Loucy (cell line): ENCODE measurements at regions not wholly inside any gene's neighbourhood (a gene's known extent, or its start where the extent isn't known, plus 50 kb on each side); places are given as distances from the start of the nearest gene placed in this dataset.

ENCODE experiments used
- H2AFZ ChIP-seq: fragments of 200-600 bp; sonication (generic); 2 replicates; pipeline ENCODE4 v1.6.0; 2016; ENCODE audit warnings: antibody characterized with exemption, mild to moderate bottlenecking, low read length, moderate library complexity
- H3F3A ChIP-seq: fragments of 200-600 bp; 2 replicates; pipeline ENCODE4 v1.6.0; 2016; ENCODE audit warnings: antibody characterized with exemption, low read depth, mild to moderate bottlenecking
- H3K27me3 ChIP-seq: fragments of 200-600 bp; sonication (generic); 2 replicates; pipeline ENCODE4 v1.6.1; 2014; ENCODE audit warnings: low read length, mild to moderate bottlenecking; ENCODE audit not compliant: insufficient read depth, poor library complexity, severe bottlenecking
- H3K36me3 ChIP-seq: fragments of 200-600 bp; sonication (generic); 2 replicates; pipeline ENCODE4 v1.6.1; 2016; ENCODE audit warnings: low read length; ENCODE audit not compliant: insufficient read depth
- H3K4me1 ChIP-seq: fragments of 200-600 bp; sonication (generic); 2 replicates; pipeline ENCODE4 v1.5.1; 2014; ENCODE audit warnings: low read length, mild to moderate bottlenecking; ENCODE audit not compliant: insufficient read depth, poor library complexity, severe bottlenecking
- H3K4me2 ChIP-seq: fragments of 200-600 bp; sonication (generic); 2 replicates; pipeline ENCODE4 v1.6.0; 2014; ENCODE audit warnings: antibody characterized with exemption, low read length, low read depth, mild to moderate bottlenecking; ENCODE audit not compliant: poor library complexity, severe bottlenecking
- H3K4me3 ChIP-seq: fragments of 200-600 bp; sonication (generic); 2 replicates; pipeline ENCODE4 v1.5.1; 2014; ENCODE audit warnings: low read length, mild to moderate bottlenecking, mixed read lengths; ENCODE audit not compliant: poor library complexity, severe bottlenecking
- H3K79me2 ChIP-seq: fragments of 200-600 bp; sonication (generic); 2 replicates; pipeline ENCODE4 v1.6.1; 2014; ENCODE audit warnings: low read length; ENCODE audit not compliant: insufficient read depth
- H3K9ac ChIP-seq: fragments of 200-600 bp; sonication (generic); 2 replicates; pipeline ENCODE4 v1.6.0; 2014; ENCODE audit warnings: mild to moderate bottlenecking, low read depth, low read length, moderate library complexity; ENCODE audit not compliant: poor library complexity, severe bottlenecking
- H3K9me2 ChIP-seq: fragments of 200-600 bp; sonication (generic); replicated peaks from 2 replicates; pipeline ENCODE4 v1.6.1; 2016; ENCODE audit warnings: low read depth, low read length, mixed read lengths
- H3K9me3 ChIP-seq: fragments of 200-600 bp; sonication (generic); 2 replicates; pipeline ENCODE4 v1.6.1; 2014; ENCODE audit warnings: mild to moderate bottlenecking, antibody characterized with exemption, low read length, low read depth; ENCODE audit not compliant: insufficient read depth
- H4K20me1 ChIP-seq: fragments of 200-600 bp; sonication (generic); 2 replicates; pipeline ENCODE4 v1.6.0; 2014; ENCODE audit warnings: antibody characterized with exemption, low read length, mild to moderate bottlenecking; ENCODE audit not compliant: insufficient read depth, poor library complexity, severe bottlenecking
- EZH2phosphoT487 ChIP-seq: fragments of 200-600 bp; IDR thresholded peaks from 2 replicates; pipeline ENCODE4 v1.6.1; 2018; ENCODE audit warnings: antibody characterized with exemption, mild to moderate bottlenecking, moderate library complexity, borderline replicate concordance
- TF ChIP-seq, protein P1 (sequence below): fragments of 200-600 bp; sonication (generic); conservative IDR thresholded peaks from 2 replicates; pipeline ENCODE4 v1.5.1; 2014; ENCODE audit warnings: mild to moderate bottlenecking, antibody characterized with exemption, low read length

- Histone ChIP-seq H3K9me2 (no peaks in the 10 kb centered on the region), H3K36me3 (no peaks in the 10 kb centered on the region), H3K27me3 (no peaks in the 10 kb centered on the region), H2AFZ (no peak overlapping the region), H3K4me1 (no peaks in the 10 kb centered on the region), H3K4me3 (no peak overlapping the region), H3K9me3 (no peaks in the 10 kb centered on the region), H3K4me2 (no peak overlapping the region), H3K79me2 (no peaks in the 10 kb centered on the region), H3K9ac (no peak overlapping the region), H4K20me1 (no peaks in the 10 kb centered on the region), H3F3A (no peaks in the 10 kb centered on the region)
- TF ChIP-seq EZH2phosphoT487, result no peak
- TF ChIP-seq, protein P1, sequence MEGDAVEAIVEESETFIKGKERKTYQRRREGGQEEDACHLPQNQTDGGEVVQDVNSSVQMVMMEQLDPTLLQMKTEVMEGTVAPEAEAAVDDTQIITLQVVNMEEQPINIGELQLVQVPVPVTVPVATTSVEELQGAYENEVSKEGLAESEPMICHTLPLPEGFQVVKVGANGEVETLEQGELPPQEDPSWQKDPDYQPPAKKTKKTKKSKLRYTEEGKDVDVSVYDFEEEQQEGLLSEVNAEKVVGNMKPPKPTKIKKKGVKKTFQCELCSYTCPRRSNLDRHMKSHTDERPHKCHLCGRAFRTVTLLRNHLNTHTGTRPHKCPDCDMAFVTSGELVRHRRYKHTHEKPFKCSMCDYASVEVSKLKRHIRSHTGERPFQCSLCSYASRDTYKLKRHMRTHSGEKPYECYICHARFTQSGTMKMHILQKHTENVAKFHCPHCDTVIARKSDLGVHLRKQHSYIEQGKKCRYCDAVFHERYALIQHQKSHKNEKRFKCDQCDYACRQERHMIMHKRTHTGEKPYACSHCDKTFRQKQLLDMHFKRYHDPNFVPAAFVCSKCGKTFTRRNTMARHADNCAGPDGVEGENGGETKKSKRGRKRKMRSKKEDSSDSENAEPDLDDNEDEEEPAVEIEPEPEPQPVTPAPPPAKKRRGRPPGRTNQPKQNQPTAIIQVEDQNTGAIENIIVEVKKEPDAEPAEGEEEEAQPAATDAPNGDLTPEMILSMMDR, result no peak
Observed at GRCh38 chr15:62756995-62757360, 285.6 kb upstream of the TPM1 start.

- Histone ChIP-seq H4K20me1 (no peaks in the 10 kb centered on the region), H3K79me2 (no peaks in the 10 kb centered on the region), H3K27me3 (no peaks in the 10 kb centered on the region), H3K4me2 (no peak overlapping the region), H3K4me1 (no peaks in the 10 kb centered on the region), H3K9me2 (no peaks in the 10 kb centered on the region), H3K36me3 (no peaks in the 10 kb centered on the region), H3K9me3 (no peaks in the 10 kb centered on the region), H3F3A (no peaks in the 10 kb centered on the region), H3K4me3 (no peak overlapping the region), H3K9ac (no peak overlapping the region), H2AFZ (no peak overlapping the region)
- TF ChIP-seq EZH2phosphoT487, result no peak
- TF ChIP-seq, protein P1, result no peak
Observed at GRCh38 chr15:62757535-62757934, 285.0 kb upstream of the TPM1 start.

DNA sequence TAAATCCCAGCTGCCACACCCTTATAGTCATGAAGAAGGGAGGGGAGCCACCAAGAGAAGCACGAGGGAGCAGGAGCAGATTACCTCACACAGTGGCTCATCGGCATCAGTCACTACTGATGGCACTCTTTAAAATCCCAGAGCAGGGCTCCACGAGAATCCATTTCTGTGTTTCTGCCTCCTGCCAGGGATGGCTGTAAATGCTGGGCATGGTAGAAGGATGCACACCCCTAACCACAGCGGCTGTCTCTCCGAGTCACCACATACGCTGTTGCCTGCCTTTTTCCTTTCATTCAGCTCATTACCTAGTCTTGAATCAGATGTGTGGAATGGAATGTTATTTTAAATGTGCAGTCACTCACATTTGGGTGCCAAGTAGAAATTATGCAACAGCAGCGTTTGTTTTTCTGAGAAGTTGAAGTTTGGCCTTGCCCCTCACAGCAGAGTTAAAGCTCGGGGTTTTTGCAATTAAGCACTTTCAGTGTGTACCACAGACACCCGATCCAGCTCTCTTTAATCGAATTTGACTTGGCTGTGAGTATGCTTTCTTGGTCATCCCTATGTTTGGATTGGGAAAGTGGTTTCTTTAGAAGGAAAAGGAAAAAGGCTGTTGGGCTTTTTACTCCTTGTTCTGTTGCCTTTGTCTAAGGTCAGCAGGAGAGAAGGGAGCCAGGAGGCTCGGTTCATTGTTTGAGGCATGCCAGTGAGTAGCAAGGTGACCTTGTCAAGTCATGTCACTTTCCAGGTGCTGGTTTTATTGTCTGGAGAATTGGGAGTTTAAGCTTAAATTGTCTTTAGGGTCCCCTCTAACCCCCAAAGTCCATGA is 284.2 kb upstream of the TPM1 start:
- Histone ChIP-seq H3K4me1 (no peaks in the 10 kb centered on the region), H3K36me3 (no peaks in the 10 kb centered on the region), H3K9me2 (no peaks in the 10 kb centered on the region), H3K9me3 (no peaks in the 10 kb centered on the region), H3K4me3 (no peak overlapping the region), H3K79me2 (no peaks in the 10 kb centered on the region), H3F3A (no peaks in the 10 kb centered on the region), H3K4me2 (no peak overlapping the region), H4K20me1 (no peaks in the 10 kb centered on the region), H2AFZ (no peak overlapping the region), H3K9ac (no peak overlapping the region), H3K27me3 (no peaks in the 10 kb centered on the region)
- TF ChIP-seq, protein P1, result no peak
- no peak for TF ChIP-seq EZH2phosphoT487
